Urinary bladder (tissue), 3 donors: ENCODE measurements at regions not wholly inside any gene's neighbourhood (a gene's known extent, or its start where the extent isn't known, plus 50 kb on each side); places are given as distances from the start of the nearest gene placed in this dataset.

Experiments
- DNase-seq: peaks from one replicate; pipeline ENCODE4 v3.0.0-alpha.2; 2015; ENCODE audit errors: extremely low spot score
- H3K27ac ChIP-seq: one replicate; pipeline ENCODE4 v1.5.1; 2013; ENCODE audit warnings: low read depth, mild to moderate bottlenecking, moderate library complexity
- H3K36me3 ChIP-seq: one replicate; pipeline ENCODE4 v1.6.1; 2013; ENCODE audit warnings: mild to moderate bottlenecking, moderate library complexity; ENCODE audit not compliant: insufficient read depth
- H3K4me1 ChIP-seq: one replicate; pipeline ENCODE4 v1.6.1; 2013; ENCODE audit warnings: mild to moderate bottlenecking, moderate library complexity; ENCODE audit not compliant: insufficient read depth
- H3K4me3 ChIP-seq: one replicate; pipeline ENCODE4 v1.5.1; 2013; ENCODE audit warnings: low read depth, low read length
- WGBS: extraction: QIAGEN DNeasy Blood & Tissue Kit; methylation state at CpG from one replicate; pipeline ENCODE4 v1.1.7; 2013; 5-methylcytosine and 5-hydroxymethylcytosine counted together
- donor health status: healthy with polysubstance abuse.
- donor health status: healthy.

- no peaks in the 10 kb centered on the region for H3K36me3 ChIP-seq
- H3K4me3 ChIP-seq, result no peak overlapping the region
- 74% methylated on average over 4 of the region's 4 CpGs for WGBS
- no peak for DNase-seq
- H3K27ac ChIP-seq, result no peak overlapping the region
- no peaks in the 10 kb centered on the region for H3K4me1 ChIP-seq
Observed at GRCh38 chr4:25474690-25475089, 97.6 kb downstream of the ANAPC4 start.

DNA sequence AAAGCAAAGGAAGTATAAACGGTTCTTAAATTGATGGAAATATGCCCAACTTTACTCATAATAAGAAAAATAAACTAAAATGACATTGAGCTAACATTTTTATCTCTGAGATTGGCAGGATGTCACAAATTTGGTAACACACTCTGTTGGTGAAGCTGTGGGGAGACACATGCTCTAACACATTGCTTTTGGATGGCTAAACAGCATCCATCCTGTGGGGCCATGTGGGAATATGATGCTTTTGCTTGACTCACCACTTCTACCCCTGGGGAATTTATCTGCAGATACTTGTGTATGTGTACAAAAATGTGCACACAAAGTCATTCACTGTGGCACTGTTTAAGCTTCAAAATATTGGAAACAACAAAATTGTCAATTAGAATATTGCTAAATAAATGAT, 100.2 kb downstream of the ANAPC4 start:
- no peak for DNase-seq
- Histone ChIP-seq H3K36me3 (no peaks in the 10 kb centered on the region), H3K4me3 (no peak overlapping the region), H3K27ac (no peak overlapping the region), H3K4me1 (no peaks in the 10 kb centered on the region)
- 66% methylated on average over 1 of the region's 1 CpG for WGBS

DNA sequence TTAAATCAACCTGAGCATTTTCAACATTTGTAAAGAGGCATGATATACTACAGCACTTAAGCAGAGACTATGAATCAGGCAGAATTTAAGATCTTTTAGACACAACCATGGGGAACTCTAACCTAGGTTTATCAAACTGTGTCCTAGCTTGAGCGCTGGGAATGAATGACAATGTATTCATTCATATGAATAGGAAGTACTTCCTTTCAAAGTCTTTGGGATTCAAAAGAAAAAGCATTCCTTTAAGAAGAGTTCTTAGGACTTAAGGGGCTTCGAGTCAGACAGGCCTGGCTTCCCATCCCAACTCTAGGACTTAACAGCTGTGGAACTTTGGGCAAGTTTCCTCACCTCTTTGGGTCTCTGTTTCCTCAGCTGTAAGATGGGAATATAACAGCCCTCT, 104.6 kb downstream of the ANAPC4 start:
- no peaks in the 10 kb centered on the region for H3K36me3 ChIP-seq
- no peaks in the 10 kb centered on the region for H3K4me1 ChIP-seq
- no peak overlapping the region for H3K27ac ChIP-seq
- 54% methylated on average over 2 of the region's 2 CpGs for WGBS
- H3K4me3 ChIP-seq, result no peak overlapping the region
- DNase-seq, result no peak

DNA sequence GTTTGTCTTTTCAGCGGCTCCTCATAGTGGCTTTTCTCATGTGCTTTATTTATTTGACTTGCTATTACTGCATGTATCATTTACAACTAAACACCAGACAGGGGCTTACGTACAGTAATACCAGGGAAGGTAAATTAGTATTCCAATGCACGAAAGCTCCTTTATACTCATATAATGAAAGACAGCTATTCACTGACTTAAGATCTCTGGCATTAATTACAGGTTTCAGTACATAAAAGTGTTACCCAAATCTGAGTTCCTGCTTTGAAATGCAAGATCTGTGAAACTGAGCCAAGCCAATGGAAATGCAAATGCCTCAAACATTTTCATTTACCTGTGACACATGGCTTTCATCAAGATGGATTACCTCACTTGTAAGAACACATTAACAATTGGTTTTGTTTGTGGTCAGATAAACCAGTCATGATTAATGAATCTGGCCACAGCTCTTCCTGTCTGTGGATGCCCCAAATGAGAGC, 107.2 kb downstream of the ANAPC4 start:
- WGBS, result 48% methylated on average over 3 of the region's 3 CpGs
- DNase-seq, result no peak

DNA sequence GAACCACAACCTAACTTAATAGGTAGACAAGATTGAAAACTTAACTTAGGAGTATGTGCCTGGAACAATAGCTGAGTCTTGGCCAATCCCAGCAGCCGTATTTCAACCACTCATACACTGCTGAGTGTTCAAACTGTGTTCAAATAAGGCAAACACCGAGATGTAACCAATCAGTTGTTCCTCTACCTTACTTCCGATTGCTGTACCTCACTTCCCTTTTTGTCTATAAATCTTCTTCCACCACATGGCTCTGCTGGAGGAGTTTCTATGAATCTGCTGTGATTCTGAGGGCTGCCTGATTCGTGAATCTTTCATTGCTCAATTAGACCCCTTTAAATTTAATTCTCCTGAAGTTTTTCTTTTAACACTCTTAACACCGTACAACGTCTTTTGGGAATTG, 108.0 kb downstream of the ANAPC4 start:
- 65% methylated on average over 6 of the region's 6 CpGs for WGBS
- no peak for DNase-seq
- no peaks in the 10 kb centered on the region for H3K4me1 ChIP-seq
- no peaks in the 10 kb centered on the region for H3K36me3 ChIP-seq
- no peak overlapping the region for H3K4me3 ChIP-seq
- no peak overlapping the region for H3K27ac ChIP-seq

More for the DNA sequence above, 107.2 kb downstream of the ANAPC4 start:
- Histone ChIP-seq H3K4me3 (no peak overlapping the region), H3K27ac (no peak overlapping the region), H3K4me1 (no peaks in the 10 kb centered on the region), H3K36me3 (no peaks in the 10 kb centered on the region)

DNA sequence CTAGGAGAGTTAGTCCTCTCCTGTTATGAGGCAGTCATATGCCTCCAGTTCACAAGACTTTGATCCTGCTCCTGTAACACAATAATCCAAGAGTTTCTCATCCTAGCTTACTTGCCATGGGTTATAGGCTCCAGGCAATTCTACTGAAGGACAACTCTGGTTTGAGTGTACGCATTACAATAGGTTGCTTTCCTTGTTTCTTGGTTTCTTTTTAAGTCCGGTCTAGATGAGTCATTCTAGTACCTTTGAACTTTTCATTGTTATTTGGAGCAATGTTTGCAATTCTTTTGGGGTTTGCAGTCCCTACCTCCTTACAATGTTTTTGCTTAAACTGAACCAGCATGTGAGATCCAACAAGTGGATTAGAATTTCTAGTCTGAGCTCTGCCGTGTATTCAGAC, 109.1 kb downstream of the ANAPC4 start:
- Histone ChIP-seq H3K36me3 (no peaks in the 10 kb centered on the region), H3K4me1 (no peaks in the 10 kb centered on the region), H3K4me3 (no peak overlapping the region), H3K27ac (no peak overlapping the region)
- WGBS, result 80% methylated on average over 3 of the region's 3 CpGs
- DNase-seq, result no peak

DNA sequence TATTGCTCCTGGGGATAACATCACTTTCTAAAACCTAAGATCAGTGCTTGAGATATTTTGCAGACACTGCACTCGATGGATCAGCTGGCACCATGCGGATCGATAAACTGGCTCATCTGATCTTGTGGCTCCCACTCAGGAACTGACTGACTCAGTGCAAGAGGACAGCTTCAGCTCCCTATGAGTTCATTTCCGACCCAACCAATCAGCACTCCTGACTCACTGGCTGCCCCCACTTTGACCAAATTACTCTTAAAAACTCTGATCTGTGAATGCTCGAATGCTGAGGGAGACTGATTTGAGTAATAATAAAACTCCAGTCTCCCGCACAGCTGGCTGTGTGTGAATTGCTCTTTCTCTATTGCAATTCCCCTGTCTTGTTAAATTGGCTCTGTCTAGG, 110.1 kb downstream of the ANAPC4 start:
- DNase-seq, result no peak
- WGBS, result 95% methylated on average over 6 of the region's 6 CpGs
- no peak overlapping the region for H3K27ac ChIP-seq
- H3K4me3 ChIP-seq, result no peak overlapping the region
- H3K36me3 ChIP-seq, result no peaks in the 10 kb centered on the region
- no peaks in the 10 kb centered on the region for H3K4me1 ChIP-seq

- H3K4me3 ChIP-seq, result no peak overlapping the region
- H3K27ac ChIP-seq, result no peak overlapping the region
- no peaks in the 10 kb centered on the region for H3K4me1 ChIP-seq
- no peaks in the 10 kb centered on the region for H3K36me3 ChIP-seq
- 67% methylated on average over 1 of the region's 1 CpG for WGBS
- no peak for DNase-seq
Observed at GRCh38 chr4:25489253-25489797, 112.3 kb downstream of the ANAPC4 start.

- 6% methylated on average over 1 of the region's 1 CpG for WGBS
- Histone ChIP-seq H3K27ac (no peak overlapping the region), H3K4me3 (no peak overlapping the region), H3K36me3 (no peaks in the 10 kb centered on the region), H3K4me1 (no peaks in the 10 kb centered on the region)
- DNase-seq, result no peak
Observed at GRCh38 chr4:25493466-25493865, 116.4 kb downstream of the ANAPC4 start.

GRCh38 chr4:25494166-25494565, 117.1 kb downstream of the ANAPC4 start:
- 86% methylated on average over 2 of the region's 2 CpGs for WGBS
- no peaks in the 10 kb centered on the region for H3K4me1 ChIP-seq
- DNase-seq, result no peak
- no peaks in the 10 kb centered on the region for H3K36me3 ChIP-seq
- H3K4me3 ChIP-seq, result no peak overlapping the region
- H3K27ac ChIP-seq, result no peak overlapping the region

DNA sequence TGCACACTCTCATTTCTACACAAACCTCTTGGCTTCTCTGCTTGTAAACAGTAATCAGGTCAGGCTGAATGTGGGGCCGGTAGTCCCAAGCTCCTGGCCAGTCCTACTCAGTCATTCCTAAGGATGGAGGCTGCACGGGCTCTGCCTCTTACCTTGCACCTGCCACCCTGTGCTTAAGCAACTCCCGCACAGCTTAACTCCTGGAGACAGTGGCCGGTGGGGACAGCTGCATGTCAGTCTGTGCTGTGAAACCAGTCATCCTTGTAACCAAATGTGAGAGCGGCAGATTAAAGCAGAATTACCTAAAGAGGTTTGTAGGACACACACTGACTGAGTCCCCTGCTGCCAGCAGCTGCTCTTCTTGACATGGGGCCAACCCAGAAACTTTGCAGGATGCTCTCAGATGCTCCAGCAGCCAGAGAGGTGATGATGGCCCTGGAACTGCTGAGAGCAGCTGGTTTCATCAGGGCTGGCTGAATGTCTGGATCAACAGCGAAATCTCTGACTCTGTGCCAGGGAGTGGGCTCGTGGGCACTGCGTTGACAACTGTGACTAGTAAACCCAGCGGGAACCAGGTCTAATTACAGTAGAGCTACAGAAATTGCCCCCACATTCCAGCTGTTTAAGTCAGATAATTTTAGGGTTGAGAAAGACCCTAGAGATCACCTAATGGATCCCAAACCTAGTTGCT, 123.7 kb downstream of the ANAPC4 start:
- no peak for DNase-seq
- 45% methylated on average over 9 of the region's 9 CpGs for WGBS
- no peak overlapping the region for H3K27ac ChIP-seq
- no peak overlapping the region for H3K4me3 ChIP-seq
- no peaks in the 10 kb centered on the region for H3K36me3 ChIP-seq
- H3K4me1 ChIP-seq, result no peaks in the 10 kb centered on the region

- no peaks in the 10 kb centered on the region for H3K36me3 ChIP-seq
- no peak overlapping the region for H3K4me3 ChIP-seq
- H3K27ac ChIP-seq, result no peak overlapping the region
- WGBS, result 86% methylated on average over 4 of the region's 4 CpGs
- no peak for DNase-seq
- H3K4me1 ChIP-seq, result no peaks in the 10 kb centered on the region
Observed at GRCh38 chr4:25502115-25502514, 125.1 kb downstream of the ANAPC4 start.

DNA sequence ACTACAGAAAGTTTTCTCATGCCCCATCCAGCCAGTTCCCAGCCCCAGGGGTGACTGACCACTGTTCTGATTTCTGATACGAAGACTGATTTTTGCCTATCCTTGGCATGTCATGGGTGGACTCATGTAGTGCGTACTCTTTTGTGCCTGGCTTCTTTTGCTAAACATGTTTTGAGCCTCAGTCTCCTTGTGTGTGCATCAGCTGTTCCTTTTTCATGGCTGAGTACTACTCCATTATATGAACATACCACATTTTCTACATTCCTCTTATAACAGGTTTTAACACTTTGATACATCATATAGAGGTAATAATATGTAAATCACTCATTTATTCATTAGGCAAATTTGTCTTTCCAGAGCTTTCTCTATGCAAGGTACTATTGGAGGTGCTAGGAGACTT, 126.7 kb downstream of the ANAPC4 start:
- H3K4me3 ChIP-seq, result no peak overlapping the region
- H3K36me3 ChIP-seq, result no peaks in the 10 kb centered on the region
- H3K4me1 ChIP-seq, result no peaks in the 10 kb centered on the region
- DNase-seq, result no peak
- H3K27ac ChIP-seq, result no peak overlapping the region
- WGBS, result 97% methylated on average over 2 of the region's 2 CpGs

- Histone ChIP-seq H3K36me3 (no peaks in the 10 kb centered on the region), H3K4me1 (no peaks in the 10 kb centered on the region), H3K4me3 (no peak overlapping the region), H3K27ac (no peak overlapping the region)
- DNase-seq, result no peak
- 97% methylated on average over 74 of the region's 74 CpGs for WGBS
Observed at GRCh38 chr4:25504932-25505636, 128.0 kb downstream of the ANAPC4 start.
